HG03354 (cell line): ENCODE measurements at regions not wholly inside any gene's neighbourhood (a gene's known extent, or its start where the extent isn't known, plus 50 kb on each side); places are given as distances from the start of the nearest gene placed in this dataset.
"Not testable (repeated sequence)": the region's sequence is repeated elsewhere in the genome, so short reads cannot be mapped to it uniquely, and the experiment has no call there.

Experiments used
- ATAC-seq: cut with Tn5 transposase; IDR thresholded peaks from one replicate; pipeline ENCODE4 v1.9.1; 2021; ENCODE audit warnings: mild to moderate bottlenecking; ENCODE audit not compliant: unreplicated experiment, poor library complexity, severe bottlenecking

- ATAC-seq = not testable (repeated sequence)
Measured at GRCh38 chr12:131298526-131299369, 345.0 kb downstream of the ADGRD1 start.

GRCh38 chr12:131299370-131299701 lies 345.6 kb downstream of the ADGRD1 start:
- ATAC-seq = not testable (repeated sequence)

GRCh38 chr12:131303576-131303975 lies 349.9 kb downstream of the ADGRD1 start:
- ATAC-seq = not testable (repeated sequence)

GRCh38 chr12:131304642-131305041 lies 350.9 kb downstream of the ADGRD1 start:
- not testable (repeated sequence) for ATAC-seq

- ATAC-seq = no peak
Measured at GRCh38 chr12:131309700-131310099, 356.0 kb downstream of the ADGRD1 start.

- ATAC-seq = not testable (repeated sequence)
Measured at GRCh38 chr12:131310227-131310969, 356.7 kb downstream of the ADGRD1 start.

- ATAC-seq = not testable (repeated sequence)
Measured at GRCh38 chr12:131311279-131311722, 357.6 kb downstream of the ADGRD1 start.

- ATAC-seq = no peak
Measured at GRCh38 chr12:131311764-131312163, 358.1 kb downstream of the ADGRD1 start.

- not testable (repeated sequence) for ATAC-seq
Measured at GRCh38 chr12:131312382-131312781, 358.7 kb downstream of the ADGRD1 start.

- ATAC-seq = no peak
Measured at GRCh38 chr12:131312793-131313545, 359.3 kb downstream of the ADGRD1 start.

GRCh38 chr12:131313635-131314034 lies 359.9 kb downstream of the ADGRD1 start:
- ATAC-seq = no peak

- ATAC-seq = no peak
Measured at GRCh38 chr12:131314524-131315090, 360.9 kb downstream of the ADGRD1 start.

- ATAC-seq = no peak
Measured at GRCh38 chr12:131315601-131316000, 361.9 kb downstream of the ADGRD1 start.

- ATAC-seq = no peak
Measured at GRCh38 chr12:131316388-131316787, 362.7 kb downstream of the ADGRD1 start.

GRCh38 chr12:131318045-131318685 lies 364.5 kb downstream of the ADGRD1 start:
- ATAC-seq = no peak

GRCh38 chr12:131321988-131322387 lies 368.3 kb downstream of the ADGRD1 start:
- ATAC-seq = no peak

GRCh38 chr12:131322460-131322859 lies 368.8 kb downstream of the ADGRD1 start:
- not testable (repeated sequence) for ATAC-seq

GRCh38 chr12:131323879-131324278 lies 370.2 kb downstream of the ADGRD1 start:
- ATAC-seq = no peak
